Adipocyte (in vitro differentiated cells): ENCODE measurements at regions not wholly inside any gene's neighbourhood (a gene's known extent, or its start where the extent isn't known, plus 50 kb on each side); places are given as distances from the start of the nearest gene placed in this dataset.

Experiments
- DNase-seq: peaks from one replicate; pipeline ENCODE4 v3.0.0-alpha.2; 2015; ENCODE audit warnings: low read depth
- H3K27me3 ChIP-seq: replicated peaks from 2 replicates; pipeline ENCODE4 v1.7.0; 2013; ENCODE audit warnings: mild to moderate bottlenecking, low read length, moderate library complexity; ENCODE audit not compliant: control insufficient read depth, insufficient read depth
- H3K36me3 ChIP-seq: 2 replicates; pipeline ENCODE4 v1.7.0; 2013; ENCODE audit warnings: low read length, mild to moderate bottlenecking, moderate library complexity; ENCODE audit not compliant: control insufficient read depth, insufficient read depth, severe bottlenecking
- H3K4me1 ChIP-seq: 2 replicates; pipeline ENCODE4 v1.7.0; 2013; ENCODE audit warnings: mild to moderate bottlenecking, low read length, moderate library complexity; ENCODE audit not compliant: control insufficient read depth, insufficient read depth
- H3K4me3 ChIP-seq: 2 replicates; pipeline ENCODE4 v1.7.0; 2013; ENCODE audit warnings: mild to moderate bottlenecking, low read length, moderate library complexity
- H3K9ac ChIP-seq: 2 replicates; pipeline ENCODE4 v1.7.0; 2013; ENCODE audit warnings: mild to moderate bottlenecking, low read length, moderate library complexity
- H3K9me3 ChIP-seq: 2 replicates; pipeline ENCODE4 v1.7.0; 2013; ENCODE audit warnings: mild to moderate bottlenecking, low read length, moderate library complexity; ENCODE audit not compliant: control insufficient read depth

- no peak for DNase-seq
These were observed 297.3 kb downstream of the CYP26B1 start for GRCh38 chr2:71850306-71850801.

DNA sequence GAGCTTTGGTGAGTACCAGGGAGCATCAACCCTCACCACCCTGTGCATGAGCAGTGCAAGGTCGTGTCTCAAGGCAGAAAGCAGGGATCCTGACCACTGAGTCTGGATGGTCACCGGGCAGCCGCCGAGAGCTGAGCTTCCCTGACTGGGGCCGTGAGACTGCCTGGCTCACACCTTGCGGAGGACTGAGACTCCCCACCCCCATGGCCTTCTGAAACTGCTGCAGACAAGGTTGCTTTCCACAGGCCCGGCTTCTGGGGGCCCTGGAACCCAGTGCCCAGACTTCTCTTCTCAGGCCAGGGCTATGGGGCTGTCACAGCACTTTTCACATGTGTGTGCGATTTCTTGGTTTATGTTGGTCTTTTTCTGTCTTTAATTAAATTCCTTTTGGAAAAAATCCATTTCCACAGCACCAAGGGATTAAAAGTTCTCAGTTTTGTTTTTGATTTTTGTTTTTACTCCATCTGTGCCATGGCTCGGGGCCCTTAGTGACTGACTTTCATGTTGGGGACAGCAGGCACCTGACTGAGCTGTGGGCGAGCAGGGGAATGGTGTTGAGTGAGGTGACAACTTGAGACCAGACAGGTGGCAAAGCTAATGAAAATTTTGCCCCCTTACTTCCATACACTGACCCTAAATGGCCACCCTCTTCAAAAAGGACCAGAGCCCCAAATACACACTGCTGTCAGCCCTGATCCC lies 297.9 kb downstream of the CYP26B1 start:
- Histone ChIP-seq H3K27me3 (peaks cover 7% of the 10 kb centered on the region), H3K9me3 (no peaks in the 10 kb centered on the region), H3K4me1 (peaks cover 25% of the 10 kb centered on the region), H3K4me3 (no peak overlapping the region), H3K9ac (no peak overlapping the region), H3K36me3 (no peaks in the 10 kb centered on the region)
- DNase-seq, result no peak

More at GRCh38 chr2:71850306-71850801, 297.3 kb downstream of the CYP26B1 start:
- Histone ChIP-seq H3K4me1 (peaks cover 25% of the 10 kb centered on the region), H3K27me3 (peaks cover 7% of the 10 kb centered on the region), H3K4me3 (no peak overlapping the region), H3K36me3 (no peaks in the 10 kb centered on the region), H3K9me3 (peaks cover 4% of the 10 kb centered on the region), H3K9ac (no peak overlapping the region)

DNA sequence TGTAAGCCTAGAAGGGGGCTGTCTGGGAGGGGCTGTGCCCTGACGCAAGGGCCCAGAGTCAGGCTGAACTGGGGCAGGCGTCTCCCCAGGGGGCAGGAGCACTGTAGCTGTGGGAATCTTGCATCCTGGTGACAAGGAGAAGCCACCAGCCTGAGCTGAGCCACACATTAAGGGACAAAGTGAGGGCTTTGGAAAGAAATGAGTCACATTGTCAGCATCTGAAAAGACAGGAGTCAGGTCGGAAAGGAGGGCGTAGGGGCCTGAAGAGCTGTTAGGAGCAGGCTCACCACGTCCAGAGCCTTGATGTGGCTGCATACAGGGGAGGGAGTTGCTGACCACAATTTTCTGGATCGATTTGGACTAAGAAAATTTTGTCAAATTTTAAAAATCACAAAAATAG lies 298.6 kb downstream of the CYP26B1 start:
- no peak for DNase-seq
- no peak overlapping the region for H3K9ac ChIP-seq
- peaks cover 7% of the 10 kb centered on the region for H3K27me3 ChIP-seq
- no peaks in the 10 kb centered on the region for H3K9me3 ChIP-seq
- no peaks in the 10 kb centered on the region for H3K36me3 ChIP-seq
- H3K4me1 ChIP-seq, result peaks cover 25% of the 10 kb centered on the region
- no peak overlapping the region for H3K4me3 ChIP-seq

DNA sequence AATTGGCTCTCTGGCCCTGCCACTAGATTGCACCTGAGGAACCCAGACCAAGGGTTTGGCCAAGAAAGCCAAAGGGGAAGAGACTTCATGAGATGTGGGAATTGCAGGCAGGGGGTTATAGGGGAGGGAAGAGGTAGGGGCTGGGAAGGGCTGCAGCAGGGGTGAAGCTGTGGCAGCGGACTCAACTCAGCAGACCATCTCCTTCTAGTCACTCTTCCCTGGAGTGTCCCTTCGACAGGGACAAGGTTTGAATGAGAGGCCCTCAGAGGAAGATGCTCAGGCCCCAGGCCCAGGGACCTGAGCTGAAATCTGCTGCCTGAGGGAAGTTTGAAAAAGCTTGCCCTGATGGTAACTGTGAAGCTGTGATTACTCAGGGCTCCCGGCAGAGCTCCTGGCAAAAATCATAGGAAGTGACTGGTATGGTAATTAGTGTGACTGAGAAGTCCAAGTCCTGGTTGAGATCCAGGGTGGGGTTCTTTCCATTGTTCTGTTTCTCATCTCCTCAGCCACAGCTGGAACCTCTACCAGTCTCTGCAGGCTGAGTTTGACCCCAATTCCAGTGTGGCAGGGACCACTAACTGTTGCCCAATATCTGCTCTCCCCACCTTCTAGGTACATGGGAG lies 300.9 kb downstream of the CYP26B1 start:
- Histone ChIP-seq H3K9ac (no peak overlapping the region), H3K27me3 (no peaks in the 10 kb centered on the region), H3K4me3 (no peak overlapping the region), H3K4me1 (peaks cover 26% of the 10 kb centered on the region), H3K36me3 (no peaks in the 10 kb centered on the region), H3K9me3 (no peaks in the 10 kb centered on the region)
- peak; percentile 50 for DNase-seq

GRCh38 chr2:71846072-71846471 lies 301.6 kb downstream of the CYP26B1 start:
- DNase-seq, result no peak
- Histone ChIP-seq H3K36me3 (no peaks in the 10 kb centered on the region), H3K9ac (no peak overlapping the region), H3K4me1 (peaks cover 18% of the 10 kb centered on the region), H3K4me3 (no peak overlapping the region), H3K9me3 (no peaks in the 10 kb centered on the region), H3K27me3 (no peaks in the 10 kb centered on the region)

DNA sequence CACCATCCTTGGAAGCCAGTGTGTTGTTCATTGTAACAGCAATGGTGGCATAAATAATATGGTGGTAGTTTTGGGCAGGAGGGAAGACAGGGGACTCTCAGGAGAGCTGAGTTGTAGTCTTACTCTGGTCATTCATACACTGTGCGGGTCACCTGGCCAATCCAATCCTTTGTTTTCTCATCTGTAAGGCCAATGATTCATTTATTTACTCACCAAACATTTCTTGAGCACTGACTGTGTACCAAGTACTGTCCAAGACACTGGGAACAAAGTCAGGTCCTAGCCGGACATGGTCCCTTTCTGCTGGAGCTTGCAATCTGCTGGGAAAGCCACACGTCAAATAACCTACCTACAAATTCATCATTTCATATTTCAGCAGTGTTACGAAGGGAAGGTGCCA lies 302.7 kb downstream of the CYP26B1 start:
- Histone ChIP-seq H3K9me3 (no peaks in the 10 kb centered on the region), H3K4me3 (no peak overlapping the region), H3K27me3 (no peaks in the 10 kb centered on the region), H3K9ac (no peak overlapping the region), H3K36me3 (no peaks in the 10 kb centered on the region), H3K4me1 (peaks cover 15% of the 10 kb centered on the region)
- no peak for DNase-seq

DNA sequence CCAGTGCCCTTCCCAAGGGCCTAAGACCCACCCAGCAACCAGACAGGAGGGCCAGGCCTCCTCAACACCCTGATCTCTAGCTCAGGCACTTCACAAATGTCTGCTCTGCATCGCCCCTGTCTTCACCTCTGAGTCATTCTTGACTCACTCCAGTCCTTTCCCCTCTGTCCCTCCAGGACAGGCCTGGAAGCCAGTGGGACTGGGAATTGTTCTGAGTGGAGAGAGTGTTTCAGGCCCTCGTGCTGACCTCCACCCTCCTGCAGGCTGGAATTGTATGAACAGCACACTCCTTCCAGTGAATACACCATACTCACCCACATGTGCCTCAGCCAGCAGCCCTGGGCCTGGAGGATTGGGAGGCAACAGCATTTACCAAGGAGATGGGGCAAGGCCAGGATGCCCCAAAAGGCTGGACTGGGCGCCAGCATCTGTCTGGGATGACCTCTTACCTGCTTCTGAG lies 304.2 kb downstream of the CYP26B1 start:
- no peak overlapping the region for H3K4me3 ChIP-seq
- DNase-seq, result peak; percentile 56
- H3K9ac ChIP-seq, result no peak overlapping the region
- H3K36me3 ChIP-seq, result no peaks in the 10 kb centered on the region
- H3K27me3 ChIP-seq, result no peaks in the 10 kb centered on the region
- H3K9me3 ChIP-seq, result no peaks in the 10 kb centered on the region
- peaks cover 15% of the 10 kb centered on the region for H3K4me1 ChIP-seq

GRCh38 chr2:71842744-71843143 lies 304.9 kb downstream of the CYP26B1 start:
- DNase-seq, result no peak
- Histone ChIP-seq H3K27me3 (no peaks in the 10 kb centered on the region), H3K4me1 (peaks cover 15% of the 10 kb centered on the region), H3K9me3 (no peaks in the 10 kb centered on the region), H3K4me3 (no peak overlapping the region), H3K36me3 (no peaks in the 10 kb centered on the region), H3K9ac (no peak overlapping the region)

GRCh38 chr2:71839826-71840225 lies 307.8 kb downstream of the CYP26B1 start:
- H3K4me1 ChIP-seq, result peaks cover 10% of the 10 kb centered on the region
- no peak for DNase-seq
- no peaks in the 10 kb centered on the region for H3K9me3 ChIP-seq
- H3K36me3 ChIP-seq, result no peaks in the 10 kb centered on the region
- no peaks in the 10 kb centered on the region for H3K27me3 ChIP-seq
- no peak overlapping the region for H3K4me3 ChIP-seq
- no peak overlapping the region for H3K9ac ChIP-seq

GRCh38 chr2:71834796-71835195 lies 312.9 kb downstream of the CYP26B1 start:
- Histone ChIP-seq H3K4me3 (no peak overlapping the region), H3K9me3 (peaks cover 5% of the 10 kb centered on the region)
- no peak for DNase-seq

DNA sequence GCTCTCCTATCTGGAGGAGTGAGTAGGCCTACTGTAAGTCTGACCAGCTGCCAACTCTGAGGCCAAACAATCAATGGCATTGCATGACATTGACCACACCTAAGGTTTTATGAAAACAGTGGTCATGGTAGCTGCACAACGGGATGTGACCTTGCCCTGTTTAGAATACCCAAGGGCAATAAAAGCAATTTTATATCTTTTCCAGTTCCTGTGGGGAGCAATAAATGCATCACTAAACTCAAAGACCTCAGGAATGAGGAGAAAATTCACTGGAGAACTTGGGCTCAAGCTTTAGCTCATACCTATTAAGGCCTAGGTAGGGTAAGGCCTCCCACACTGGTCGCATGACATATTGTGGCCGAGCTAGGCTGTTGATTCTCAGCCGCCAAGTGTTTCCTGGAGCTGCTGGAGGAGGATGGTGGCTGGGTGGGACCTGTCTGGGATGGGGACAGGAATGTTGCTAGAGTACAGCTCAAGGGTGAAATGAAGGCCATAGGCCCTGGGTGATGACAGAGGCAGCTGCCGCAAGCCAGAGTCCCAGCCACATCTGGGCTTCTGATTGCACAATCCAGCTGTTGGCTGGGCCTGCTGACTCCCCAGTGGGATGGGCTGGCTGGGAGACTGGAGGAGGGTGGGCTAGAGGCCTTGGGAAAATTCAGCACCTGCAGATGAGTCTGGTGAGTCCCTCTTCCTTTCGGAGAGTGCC lies 313.7 kb downstream of the CYP26B1 start:
- Histone ChIP-seq H3K4me3 (no peak overlapping the region), H3K9ac (no peak overlapping the region), H3K9me3 (peaks cover 5% of the 10 kb centered on the region), H3K36me3 (no peaks in the 10 kb centered on the region), H3K4me1 (peaks cover 32% of the 10 kb centered on the region), H3K27me3 (no peaks in the 10 kb centered on the region)
- DNase-seq, result peak; percentile 38

More at GRCh38 chr2:71834796-71835195, 312.9 kb downstream of the CYP26B1 start:
- peaks cover 32% of the 10 kb centered on the region for H3K4me1 ChIP-seq
- no peak overlapping the region for H3K9ac ChIP-seq
- H3K36me3 ChIP-seq, result no peaks in the 10 kb centered on the region
- no peaks in the 10 kb centered on the region for H3K27me3 ChIP-seq
